Endothelial cell (in vitro differentiated cells): ENCODE measurements at regions not wholly inside any gene's neighbourhood (a gene's known extent, or its start where the extent isn't known, plus 50 kb on each side); places are given as distances from the start of the nearest gene placed in this dataset.
A peak's percentile ranks its signal among the peaks of the same experiment; 100 is the strongest.
"Not testable (repeated sequence)": the region's sequence is repeated elsewhere in the genome, so short reads cannot be mapped to it uniquely, and the experiment has no call there.

Experiments
- DNase-seq: peaks from one replicate; pipeline ENCODE4 v3.0.0; 2021; ENCODE audit warnings: low spot score
- H3K27ac Mint-ChIP-seq: one replicate; pipeline ENCODE4 v1.8.0; 2021; ENCODE audit warnings: mixed read lengths, inconsistent platforms; ENCODE audit not compliant: unreplicated experiment
- H3K27me3 Mint-ChIP-seq: one replicate; pipeline ENCODE4 v1.8.0; 2021; ENCODE audit warnings: mild to moderate bottlenecking, moderate library complexity, mixed read lengths, inconsistent platforms; ENCODE audit not compliant: unreplicated experiment
- H3K36me3 Mint-ChIP-seq: one replicate; pipeline ENCODE4 v1.8.0; 2021; ENCODE audit warnings: mild to moderate bottlenecking, low read depth, mixed read lengths, inconsistent platforms; ENCODE audit not compliant: unreplicated experiment
- H3K4me1 Mint-ChIP-seq: one replicate; pipeline ENCODE4 v1.8.0; 2021; ENCODE audit warnings: mild to moderate bottlenecking, mixed read lengths, inconsistent platforms; ENCODE audit not compliant: unreplicated experiment
- H3K4me3 Mint-ChIP-seq: one replicate; pipeline ENCODE4 v1.8.0; 2021; ENCODE audit warnings: mild to moderate bottlenecking, mixed read lengths, inconsistent platforms; ENCODE audit not compliant: unreplicated experiment
- H3K9me3 Mint-ChIP-seq: one replicate; pipeline ENCODE4 v1.8.0; 2021; ENCODE audit warnings: mixed read lengths, inconsistent platforms; ENCODE audit not compliant: unreplicated experiment
- TF ChIP-seq, protein P1 (sequence below): fragments of 200-600 bp; sonication (generic); IDR thresholded peaks from one replicate; pipeline ENCODE4 v1.5.0; 2021; ENCODE audit warnings: antibody characterized with exemption; ENCODE audit not compliant: unreplicated experiment

DNA sequence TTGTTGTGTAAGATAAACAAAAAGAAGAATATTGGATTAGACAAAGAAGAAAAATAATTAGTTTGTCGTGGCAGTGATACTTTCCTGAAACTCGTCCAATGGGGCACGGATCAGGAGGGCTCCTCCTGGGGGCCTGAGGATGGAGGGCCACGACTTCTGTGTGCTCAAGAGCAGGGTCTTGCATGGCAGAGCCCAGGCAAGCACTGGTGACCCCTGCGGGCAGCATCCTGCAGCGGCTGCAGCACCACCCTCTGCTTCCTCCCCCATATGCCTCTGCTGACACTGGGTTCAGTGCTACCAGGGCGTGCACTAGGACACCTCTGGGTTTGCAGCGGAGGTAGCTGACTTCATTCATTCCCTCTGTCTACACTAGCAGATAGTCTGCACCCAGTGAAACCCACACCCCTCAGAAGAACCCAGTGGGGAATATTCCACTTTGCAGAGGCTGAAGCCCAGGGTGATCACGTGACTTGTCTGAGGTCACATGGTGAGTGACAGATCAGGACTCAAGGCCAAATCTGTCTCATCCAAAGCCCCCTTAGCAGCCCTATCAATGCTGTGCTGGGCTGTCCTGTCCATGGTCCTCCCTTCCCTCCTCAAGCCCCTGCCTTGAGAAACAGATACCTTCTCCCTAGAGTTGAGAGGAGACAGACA lies 375.5 kb downstream of the TCERG1L start:
- Mint-ChIP-seq H3K9me3 (peaks cover 66% of the 10 kb centered on the region), H3K27ac (no peak overlapping the region), H3K36me3 (peaks cover 13% of the 10 kb centered on the region), H3K27me3 (peaks cover 7% of the 10 kb centered on the region), H3K4me3 (no peak overlapping the region), H3K4me1 (no peaks in the 10 kb centered on the region)
- DNase-seq: no peak
- TF ChIP-seq, protein P1, sequence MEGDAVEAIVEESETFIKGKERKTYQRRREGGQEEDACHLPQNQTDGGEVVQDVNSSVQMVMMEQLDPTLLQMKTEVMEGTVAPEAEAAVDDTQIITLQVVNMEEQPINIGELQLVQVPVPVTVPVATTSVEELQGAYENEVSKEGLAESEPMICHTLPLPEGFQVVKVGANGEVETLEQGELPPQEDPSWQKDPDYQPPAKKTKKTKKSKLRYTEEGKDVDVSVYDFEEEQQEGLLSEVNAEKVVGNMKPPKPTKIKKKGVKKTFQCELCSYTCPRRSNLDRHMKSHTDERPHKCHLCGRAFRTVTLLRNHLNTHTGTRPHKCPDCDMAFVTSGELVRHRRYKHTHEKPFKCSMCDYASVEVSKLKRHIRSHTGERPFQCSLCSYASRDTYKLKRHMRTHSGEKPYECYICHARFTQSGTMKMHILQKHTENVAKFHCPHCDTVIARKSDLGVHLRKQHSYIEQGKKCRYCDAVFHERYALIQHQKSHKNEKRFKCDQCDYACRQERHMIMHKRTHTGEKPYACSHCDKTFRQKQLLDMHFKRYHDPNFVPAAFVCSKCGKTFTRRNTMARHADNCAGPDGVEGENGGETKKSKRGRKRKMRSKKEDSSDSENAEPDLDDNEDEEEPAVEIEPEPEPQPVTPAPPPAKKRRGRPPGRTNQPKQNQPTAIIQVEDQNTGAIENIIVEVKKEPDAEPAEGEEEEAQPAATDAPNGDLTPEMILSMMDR: no peak

DNA sequence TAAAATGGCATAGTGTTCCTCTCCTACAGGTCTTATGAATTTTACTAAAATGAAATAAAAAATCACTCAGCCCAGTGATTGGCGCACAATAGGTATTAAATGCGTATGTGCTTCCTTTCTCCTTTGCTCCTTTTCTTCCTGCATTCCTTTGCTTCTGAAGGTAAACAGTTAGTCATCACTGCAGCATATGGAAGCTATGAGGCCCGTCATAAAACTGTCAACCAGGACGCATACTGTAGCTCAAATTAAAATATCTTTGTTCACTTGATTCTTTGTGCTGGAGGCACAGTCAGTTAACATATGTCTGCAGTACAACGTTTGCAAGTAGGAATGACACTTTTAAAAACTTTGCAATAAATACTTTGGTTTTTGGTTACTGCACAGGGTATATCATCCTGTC lies 374.7 kb downstream of the TCERG1L start:
- Mint-ChIP-seq H3K4me3 (no peak overlapping the region), H3K27ac (peak overlapping the region; percentile 61), H3K4me1 (no peaks in the 10 kb centered on the region), H3K27me3 (peaks cover 7% of the 10 kb centered on the region), H3K9me3 (peaks cover 64% of the 10 kb centered on the region), H3K36me3 (peaks cover 9% of the 10 kb centered on the region)
- DNase-seq: no peak
- TF ChIP-seq, protein P1: no peak

DNA sequence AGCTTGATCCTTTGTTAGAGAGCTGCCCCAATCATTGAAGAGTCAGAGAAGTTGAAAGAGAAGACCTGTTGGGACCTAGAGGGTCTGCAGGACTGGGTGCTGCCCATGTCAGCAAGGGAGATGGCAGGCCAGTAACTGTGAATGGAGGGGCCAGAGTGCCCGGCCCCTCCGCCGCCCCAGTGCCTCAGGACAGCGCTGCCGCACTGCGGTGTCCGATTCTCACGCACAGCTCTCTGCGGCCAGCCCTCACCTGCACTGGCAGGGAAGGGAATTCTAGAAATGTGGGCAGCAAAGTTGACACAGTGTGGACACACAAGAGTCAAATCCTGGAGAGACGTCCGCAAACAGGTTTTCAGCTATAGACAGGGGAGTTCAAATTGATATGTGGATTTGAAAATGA lies 373.5 kb downstream of the TCERG1L start:
- Mint-ChIP-seq H3K36me3 (peaks cover 6% of the 10 kb centered on the region), H3K27ac (no peak overlapping the region), H3K4me3 (no peak overlapping the region), H3K27me3 (peaks cover 3% of the 10 kb centered on the region), H3K9me3 (peaks cover 59% of the 10 kb centered on the region), H3K4me1 (no peaks in the 10 kb centered on the region)
- no peak for DNase-seq
- TF ChIP-seq, protein P1: no peak

DNA sequence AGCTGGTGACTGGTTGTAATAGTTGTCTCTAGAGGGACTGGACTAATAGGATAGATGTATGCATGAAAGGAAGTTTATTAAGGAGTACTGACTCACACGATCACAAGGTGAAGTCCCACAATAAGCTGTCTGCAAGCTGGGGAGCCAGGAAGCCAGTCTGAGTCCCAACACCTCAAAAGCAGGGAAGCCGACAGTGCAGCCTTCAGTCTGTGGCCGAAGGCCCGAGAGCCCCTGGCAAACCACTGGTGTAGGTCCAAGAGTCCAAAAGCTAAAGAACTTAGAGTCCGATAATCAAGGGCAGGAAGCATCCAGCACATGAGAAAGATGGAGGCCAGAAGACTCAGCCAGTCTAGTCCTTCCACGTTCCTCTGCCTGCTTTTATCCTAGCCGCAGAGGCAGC lies 372.6 kb downstream of the TCERG1L start:
- H3K9me3 Mint-ChIP-seq: peaks cover 55% of the 10 kb centered on the region
- not testable (repeated sequence) for H3K4me1 Mint-ChIP-seq, H3K4me3 Mint-ChIP-seq, H3K27me3 Mint-ChIP-seq, H3K36me3 Mint-ChIP-seq, H3K27ac Mint-ChIP-seq, DNase-seq

DNA sequence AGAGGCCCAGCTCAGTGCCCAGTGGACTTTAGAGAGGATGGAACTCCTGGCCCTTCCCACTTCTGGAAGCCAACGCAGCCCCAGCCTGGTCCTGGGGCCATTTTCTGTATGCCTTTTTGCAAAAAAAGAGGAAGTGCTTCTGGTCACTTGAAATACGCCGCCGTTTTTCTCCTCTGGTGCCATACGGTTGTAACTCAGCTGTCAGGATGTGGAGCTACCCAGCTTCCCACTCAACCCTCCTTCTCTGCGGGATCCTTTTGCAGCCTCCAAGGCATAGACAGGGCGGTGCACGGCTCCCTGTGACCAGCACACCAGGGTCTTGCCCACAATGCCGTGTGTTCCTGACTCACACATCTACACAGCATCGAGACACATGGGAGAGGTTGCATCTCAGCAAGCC lies 369.6 kb downstream of the TCERG1L start:
- H3K36me3 Mint-ChIP-seq: peaks cover 4% of the 10 kb centered on the region
- TF ChIP-seq, protein P1: no peak
- peaks cover 48% of the 10 kb centered on the region for H3K9me3 Mint-ChIP-seq
- no peak overlapping the region for H3K27ac Mint-ChIP-seq
- peaks cover 4% of the 10 kb centered on the region for H3K27me3 Mint-ChIP-seq
- no peaks in the 10 kb centered on the region for H3K4me1 Mint-ChIP-seq
- H3K4me3 Mint-ChIP-seq: no peak overlapping the region
- no peak for DNase-seq
